Gastrocnemius medialis (tissue), 4 donors: ENCODE measurements at regions not wholly inside any gene's neighbourhood (a gene's known extent, or its start where the extent isn't known, plus 50 kb on each side); places are given as distances from the start of the nearest gene placed in this dataset.

Source experiments
- ATAC-seq, 2 donors: fragments of 150-250 bp; one replicate each; pipeline ENCODE4 v1.9.1; 2016
- DNase-seq, 2 donors: peaks; one replicate each; pipeline ENCODE4 v3.0.0-alpha.2; 2019
- H3K27ac ChIP-seq, 4 donors: fragments of 200-600 bp; sonication (generic); 1 replicate in 1 of 4; 2 replicates in 3 of 4; pipeline ENCODE4 v1.5.1; 2016 to 2018; ENCODE audit warnings: mild to moderate bottlenecking in 2 of 4, moderate library complexity in 1 of 4
- H3K27me3 ChIP-seq, 3 donors: fragments of 200-600 bp; sonication (generic) in 2 of 3; 1 replicate in 1 of 3; 2 replicates in 2 of 3; pipeline versions ENCODE4 v1.5.1 to v1.6.0; 2016 to 2019; ENCODE audit warnings: mild to moderate bottlenecking in 1 of 3, moderate library complexity in 1 of 3
- H3K36me3 ChIP-seq, 2 donors: fragments of 200-600 bp; sonication (generic) in 1 of 2; one replicate each; pipeline ENCODE4 v1.5.1; 2017 to 2018
- H3K4me1 ChIP-seq, 2 donors: fragments of 200-600 bp; sonication (generic) in 1 of 2; one replicate each; pipeline ENCODE4 v1.5.1; 2016 to 2017; ENCODE audit warnings: mild to moderate bottlenecking in 2 of 2
- H3K4me3 ChIP-seq, 4 donors: fragments of 200-600 bp; sonication (generic) in 3 of 4; 1 replicate in 1 of 4; 2 replicates in 3 of 4; pipeline ENCODE4 v1.5.1; 2016 to 2019; ENCODE audit warnings: mild to moderate bottlenecking in 2 of 4
- H3K9me3 ChIP-seq, 3 donors: fragments of 200-600 bp; sonication (generic) in 2 of 3; 1 replicate in 1 of 3; 2 replicates in 2 of 3; pipeline ENCODE4 v1.5.1; 2016 to 2019
- CTCF ChIP-seq, 5 experiments: fragments of 450-650 bp in 3 of 5; fragments of 200-600 bp in 2 of 5; sonication (generic) in 2 of 5; IDR thresholded peaks in 4 of 5; conservative IDR thresholded peaks in 1 of 5; 1 replicate in 4 of 5; 2 replicates in 1 of 5; pipeline ENCODE4 v1.5.1; 2016 to 2019; ENCODE audit warnings: antibody characterized with exemption in 5 of 5, mild to moderate bottlenecking in 3 of 5, moderate library complexity in 3 of 5
- POLR2A ChIP-seq, 2 donors: fragments of 450-650 bp; IDR thresholded peaks; one replicate each; pipeline ENCODE4 v1.6.1; 2017; ENCODE audit warnings: antibody characterized with exemption in 2 of 2, mild to moderate bottlenecking in 2 of 2, moderate library complexity in 2 of 2
- in situ Hi-C, 4 donors: fragments of 200-750 bp; cut with MboI; loops; one replicate each; pipeline versions ENCODE4 v1.15.0 to v1.8.0; 2017; ENCODE audit warnings: low sequenced_read_pairs in 4 of 4
- intact Hi-C: fragments of 100-400 bp; cut with DNase I; formaldehyde crosslinking; loops from one replicate; pipeline ENCODE4 v1.15.1; 2023; ENCODE audit warnings: low total_unique reads

GRCh38 chr10:129194181-129194870 lies 272.7 kb upstream of the MGMT start:
- DNase-seq (no peak), ATAC-seq (no peak)
- intact Hi-C loops (no loop called here), in situ Hi-C loops (no loop called here)
- no peak for TF ChIP-seq CTCF (IDR thresholded peaks at IDR 0.05 in 4 of 5, conservative IDR thresholded peaks at IDR 0.05 in 1 of 5)
- no peak for TF ChIP-seq POLR2A (IDR thresholded peaks at IDR 0.05)
- Histone ChIP-seq H3K36me3 (no peaks in the 10 kb centered on the region), H3K4me1 (peaks cover 0 to 6% of the 10 kb centered on the region in 2 donors), H3K27ac (no peak overlapping the region), H3K27me3 (peaks cover 0 to 5% (median 2%) of the 10 kb centered on the region in 3 donors), H3K9me3 (no peaks in the 10 kb centered on the region), H3K4me3 (no peak overlapping the region)

GRCh38 chr10:129199826-129200225 lies 267.2 kb upstream of the MGMT start:
- DNase-seq (no peak), ATAC-seq (no peak)
- Histone ChIP-seq H3K27me3 (no peaks in the 10 kb centered on the region), H3K36me3 (no peaks in the 10 kb centered on the region), H3K4me3 (no peak overlapping the region), H3K4me1 (no peaks in the 10 kb centered on the region), H3K9me3 (no peaks in the 10 kb centered on the region), H3K27ac (no peak overlapping the region)
- intact Hi-C loops (no loop called here), in situ Hi-C loops (no loop called here)
- no peak for TF ChIP-seq POLR2A (IDR thresholded peaks at IDR 0.05)
- TF ChIP-seq CTCF (IDR thresholded peaks at IDR 0.05 in 4 of 5, conservative IDR thresholded peaks at IDR 0.05 in 1 of 5) = no peak

GRCh38 chr10:129203819-129204218 lies 263.2 kb upstream of the MGMT start:
- H3K27me3 ChIP-seq = no peaks in the 10 kb centered on the region
- in situ Hi-C loops = no loop called here
- no peak for ATAC-seq
- H3K9me3 ChIP-seq = no peaks in the 10 kb centered on the region
- H3K36me3 ChIP-seq = no peaks in the 10 kb centered on the region
- DNase-seq = no peak
- H3K4me1 ChIP-seq = no peaks in the 10 kb centered on the region
- TF ChIP-seq CTCF (IDR thresholded peaks at IDR 0.05 in 4 of 5, conservative IDR thresholded peaks at IDR 0.05 in 1 of 5) = no peak
- no peak for TF ChIP-seq POLR2A (IDR thresholded peaks at IDR 0.05)
- intact Hi-C loops = no loop called here
- H3K4me3 ChIP-seq = no peak overlapping the region
- no peak overlapping the region for H3K27ac ChIP-seq

- H3K4me3 ChIP-seq = no peak overlapping the region
- no peaks in the 10 kb centered on the region for H3K4me1 ChIP-seq
- in situ Hi-C loops (no loop called here), intact Hi-C loops (no loop called here)
- H3K27ac ChIP-seq = no peak overlapping the region
- H3K36me3 ChIP-seq = no peaks in the 10 kb centered on the region
- ATAC-seq (no peak), DNase-seq (no peak)
- no peaks in the 10 kb centered on the region for H3K27me3 ChIP-seq
- H3K9me3 ChIP-seq = no peaks in the 10 kb centered on the region
- TF ChIP-seq CTCF (IDR thresholded peaks at IDR 0.05 in 4 of 5, conservative IDR thresholded peaks at IDR 0.05 in 1 of 5) = no peak
- TF ChIP-seq POLR2A (IDR thresholded peaks at IDR 0.05) = no peak
Observed at GRCh38 chr10:129207297-129207696, 259.7 kb upstream of the MGMT start.

GRCh38 chr10:129210876-129211275 lies 256.2 kb upstream of the MGMT start:
- intact Hi-C loops (no loop called here), in situ Hi-C loops (no loop called here)
- no peak overlapping the region for H3K27ac ChIP-seq
- H3K4me3 ChIP-seq = no peak overlapping the region
- H3K36me3 ChIP-seq = no peaks in the 10 kb centered on the region
- DNase-seq = no peak
- TF ChIP-seq POLR2A (IDR thresholded peaks at IDR 0.05) (no peak), CTCF (IDR thresholded peaks at IDR 0.05 in 4 of 5, conservative IDR thresholded peaks at IDR 0.05 in 1 of 5) (no peak)
- no peaks in the 10 kb centered on the region for H3K27me3 ChIP-seq
- no peaks in the 10 kb centered on the region for H3K9me3 ChIP-seq
- no peaks in the 10 kb centered on the region for H3K4me1 ChIP-seq
- no peak for ATAC-seq
